ENCODE measurements at regions not wholly inside any gene's neighbourhood (a gene's known extent, or its start where the extent isn't known, plus 50 kb on each side); places are given as distances from the start of the nearest gene placed in this dataset.

- no peak for TF ChIP-seq EP300 (IDR thresholded peaks at IDR 0.05)
- TF ChIP-seq, protein P1, sequence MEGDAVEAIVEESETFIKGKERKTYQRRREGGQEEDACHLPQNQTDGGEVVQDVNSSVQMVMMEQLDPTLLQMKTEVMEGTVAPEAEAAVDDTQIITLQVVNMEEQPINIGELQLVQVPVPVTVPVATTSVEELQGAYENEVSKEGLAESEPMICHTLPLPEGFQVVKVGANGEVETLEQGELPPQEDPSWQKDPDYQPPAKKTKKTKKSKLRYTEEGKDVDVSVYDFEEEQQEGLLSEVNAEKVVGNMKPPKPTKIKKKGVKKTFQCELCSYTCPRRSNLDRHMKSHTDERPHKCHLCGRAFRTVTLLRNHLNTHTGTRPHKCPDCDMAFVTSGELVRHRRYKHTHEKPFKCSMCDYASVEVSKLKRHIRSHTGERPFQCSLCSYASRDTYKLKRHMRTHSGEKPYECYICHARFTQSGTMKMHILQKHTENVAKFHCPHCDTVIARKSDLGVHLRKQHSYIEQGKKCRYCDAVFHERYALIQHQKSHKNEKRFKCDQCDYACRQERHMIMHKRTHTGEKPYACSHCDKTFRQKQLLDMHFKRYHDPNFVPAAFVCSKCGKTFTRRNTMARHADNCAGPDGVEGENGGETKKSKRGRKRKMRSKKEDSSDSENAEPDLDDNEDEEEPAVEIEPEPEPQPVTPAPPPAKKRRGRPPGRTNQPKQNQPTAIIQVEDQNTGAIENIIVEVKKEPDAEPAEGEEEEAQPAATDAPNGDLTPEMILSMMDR (IDR thresholded peaks at IDR 0.05) = no peak
- TF ChIP-seq POLR2A (IDR thresholded peaks at IDR 0.05) = no peak
- TF ChIP-seq POLR2AphosphoS5 (IDR thresholded peaks at IDR 0.05) = no peak
Observed at GRCh38 chr6:163759542-163759941, 345.0 kb downstream of the QKI start.
